ENCODE measurements at regions not wholly inside any gene's neighbourhood (a gene's known extent, or its start where the extent isn't known, plus 50 kb on each side); places are given as distances from the start of the nearest gene placed in this dataset.

- no peak for DNase-seq
Measured at GRCh38 chr17:77593081-77593480, 365.4 kb upstream of the TNRC6C start.

- DNase-seq: no peak
Measured at GRCh38 chr17:77594416-77595209, 363.9 kb upstream of the TNRC6C start.

GRCh38 chr17:77596491-77597417 lies 361.7 kb upstream of the TNRC6C start:
- DNase-seq: no peak

GRCh38 chr17:77597418-77598240 lies 360.9 kb upstream of the TNRC6C start:
- no peak for DNase-seq

- DNase-seq: no peak
Measured at GRCh38 chr17:77598241-77598620, 360.3 kb upstream of the TNRC6C start.

- DNase-seq: no peak
Measured at GRCh38 chr17:77599699-77600098, 358.8 kb upstream of the TNRC6C start.

GRCh38 chr17:77600346-77600745 lies 358.2 kb upstream of the TNRC6C start:
- DNase-seq: no peak

- DNase-seq: no peak
Measured at GRCh38 chr17:77601054-77601979, 357.2 kb upstream of the TNRC6C start.

GRCh38 chr17:77602062-77602746 lies 356.3 kb upstream of the TNRC6C start:
- no peak for DNase-seq

GRCh38 chr17:77602883-77603640 lies 355.4 kb upstream of the TNRC6C start:
- DNase-seq: no peak

GRCh38 chr17:77604301-77604972 lies 354.1 kb upstream of the TNRC6C start:
- no peak for DNase-seq

GRCh38 chr17:77604973-77605313 lies 353.6 kb upstream of the TNRC6C start:
- DNase-seq: no peak

- DNase-seq: no peak
Measured at GRCh38 chr17:77606146-77606864, 352.2 kb upstream of the TNRC6C start.

- no peak for DNase-seq
Measured at GRCh38 chr17:77606865-77607210, 351.7 kb upstream of the TNRC6C start.

- no peak for DNase-seq
Measured at GRCh38 chr17:77607606-77608005, 350.9 kb upstream of the TNRC6C start.

GRCh38 chr17:77608431-77608830 lies 350.1 kb upstream of the TNRC6C start:
- DNase-seq: no peak

GRCh38 chr17:77609553-77610517 lies 348.7 kb upstream of the TNRC6C start:
- DNase-seq: peak; percentile 80

- DNase-seq: no peak
Measured at GRCh38 chr17:77610518-77610893, 348.0 kb upstream of the TNRC6C start.

All from CD4-positive, alpha-beta T cell treated with Interleukin-21 for 1 hour (primary cell).